HL-60 (cell line): ENCODE measurements at regions not wholly inside any gene's neighbourhood (a gene's known extent, or its start where the extent isn't known, plus 50 kb on each side); places are given as distances from the start of the nearest gene placed in this dataset.
A peak's percentile ranks its signal among the peaks of the same experiment; 100 is the strongest.

ENCODE experiments used
- DNase-seq, 2 experiments: peaks; one replicate each; pipeline ENCODE4 v3.0.0-alpha.2; 2010 to 2020; ENCODE audit warnings: low read depth in 1 of 2, low spot score in 1 of 2
- H3K27ac ChIP-seq: fragments of 250-450 bp; sonication (Bioruptor Pico); replicated peaks from 2 replicates; pipeline ENCODE4 v1.5.1; 2020; ENCODE audit warnings: mild to moderate bottlenecking, moderate library complexity
- H3K27me3 ChIP-seq: fragments of 250-450 bp; sonication (Bioruptor Pico); 2 replicates; pipeline ENCODE4 v1.5.1; 2021; ENCODE audit warnings: mild to moderate bottlenecking, moderate library complexity; ENCODE audit not compliant: insufficient read depth, poor library complexity, severe bottlenecking
- H3K4me3 ChIP-seq: replicated peaks from 2 replicates; pipeline ENCODE4 v1.5.1; 2011; ENCODE audit warnings: mild to moderate bottlenecking, control low read depth, low read length; ENCODE audit not compliant: insufficient read depth
- CTCF ChIP-seq: IDR thresholded peaks from one replicate; pipeline ENCODE4 v1.5.1; 2011; ENCODE audit warnings: low read length, control low read depth, inconsistent platforms; ENCODE audit not compliant: insufficient read depth
- GABPA ChIP-seq: IDR thresholded peaks from 2 replicates; pipeline ENCODE4 v1.6.1; 2012; ENCODE audit warnings: low read depth
- POLR2AphosphoS5 ChIP-seq: IDR thresholded peaks from 2 replicates; pipeline ENCODE4 v1.6.1; 2012; ENCODE audit warnings: low read depth
- SPI1 ChIP-seq: IDR thresholded peaks from 2 replicates; pipeline ENCODE4 v1.6.1; 2012; ENCODE audit warnings: low read depth, mild to moderate bottlenecking, borderline replicate concordance
- TF ChIP-seq, protein P1 (sequence below): IDR thresholded peaks from 2 replicates; pipeline ENCODE4 v1.6.1; 2012; ENCODE audit warnings: low read depth; ENCODE audit not compliant: insufficient replicate concordance

- Histone ChIP-seq H3K27me3 (no peaks in the 10 kb centered on the region), H3K27ac (no peak overlapping the region), H3K4me3 (no peak overlapping the region)
- DNase-seq, result peak; percentile 88 to 95
- TF ChIP-seq CTCF (no peak), POLR2AphosphoS5 (peak; percentile 99), SPI1 (peak; percentile 92), GABPA (peak; percentile 45; the same call in 1 of the 2 replicates)
- TF ChIP-seq, protein P1, sequence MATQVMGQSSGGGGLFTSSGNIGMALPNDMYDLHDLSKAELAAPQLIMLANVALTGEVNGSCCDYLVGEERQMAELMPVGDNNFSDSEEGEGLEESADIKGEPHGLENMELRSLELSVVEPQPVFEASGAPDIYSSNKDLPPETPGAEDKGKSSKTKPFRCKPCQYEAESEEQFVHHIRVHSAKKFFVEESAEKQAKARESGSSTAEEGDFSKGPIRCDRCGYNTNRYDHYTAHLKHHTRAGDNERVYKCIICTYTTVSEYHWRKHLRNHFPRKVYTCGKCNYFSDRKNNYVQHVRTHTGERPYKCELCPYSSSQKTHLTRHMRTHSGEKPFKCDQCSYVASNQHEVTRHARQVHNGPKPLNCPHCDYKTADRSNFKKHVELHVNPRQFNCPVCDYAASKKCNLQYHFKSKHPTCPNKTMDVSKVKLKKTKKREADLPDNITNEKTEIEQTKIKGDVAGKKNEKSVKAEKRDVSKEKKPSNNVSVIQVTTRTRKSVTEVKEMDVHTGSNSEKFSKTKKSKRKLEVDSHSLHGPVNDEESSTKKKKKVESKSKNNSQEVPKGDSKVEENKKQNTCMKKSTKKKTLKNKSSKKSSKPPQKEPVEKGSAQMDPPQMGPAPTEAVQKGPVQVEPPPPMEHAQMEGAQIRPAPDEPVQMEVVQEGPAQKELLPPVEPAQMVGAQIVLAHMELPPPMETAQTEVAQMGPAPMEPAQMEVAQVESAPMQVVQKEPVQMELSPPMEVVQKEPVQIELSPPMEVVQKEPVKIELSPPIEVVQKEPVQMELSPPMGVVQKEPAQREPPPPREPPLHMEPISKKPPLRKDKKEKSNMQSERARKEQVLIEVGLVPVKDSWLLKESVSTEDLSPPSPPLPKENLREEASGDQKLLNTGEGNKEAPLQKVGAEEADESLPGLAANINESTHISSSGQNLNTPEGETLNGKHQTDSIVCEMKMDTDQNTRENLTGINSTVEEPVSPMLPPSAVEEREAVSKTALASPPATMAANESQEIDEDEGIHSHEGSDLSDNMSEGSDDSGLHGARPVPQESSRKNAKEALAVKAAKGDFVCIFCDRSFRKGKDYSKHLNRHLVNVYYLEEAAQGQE, result peak; percentile 39
Measured at GRCh38 chr20:52269321-52269720, 77.7 kb upstream of the ZFP64 start.

DNA sequence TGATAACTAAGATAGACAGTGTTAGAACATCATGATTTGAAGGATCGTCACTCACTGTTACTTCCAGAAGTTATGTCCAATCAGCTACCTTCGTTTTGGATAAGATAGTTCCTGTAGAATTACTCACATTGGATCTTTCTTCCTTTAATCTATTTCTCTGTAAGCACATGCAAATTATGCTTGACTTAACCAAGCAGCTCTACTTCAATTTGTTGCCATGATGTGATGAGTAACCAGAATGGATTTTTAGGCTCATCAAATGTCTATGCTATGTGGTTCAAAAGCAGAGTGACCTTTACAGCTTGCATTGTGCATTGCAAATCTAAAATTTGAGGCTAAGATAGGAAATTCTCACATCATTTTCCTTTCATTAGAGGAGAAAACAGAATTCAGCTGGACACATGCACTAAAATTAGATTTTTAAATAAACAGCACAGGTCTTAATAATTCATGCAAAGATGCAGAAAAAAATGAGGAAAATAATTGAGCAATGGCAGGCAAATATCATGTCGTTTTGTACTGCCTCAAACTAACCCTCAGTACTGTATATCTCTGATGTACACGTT, 76.7 kb upstream of the ZFP64 start:
- no peak for DNase-seq
- TF ChIP-seq POLR2AphosphoS5 (no peak), GABPA (no peak), CTCF (no peak), SPI1 (no peak)
- TF ChIP-seq, protein P1, result no peak
- Histone ChIP-seq H3K27ac (no peak overlapping the region), H3K27me3 (no peaks in the 10 kb centered on the region), H3K4me3 (no peak overlapping the region)

DNA sequence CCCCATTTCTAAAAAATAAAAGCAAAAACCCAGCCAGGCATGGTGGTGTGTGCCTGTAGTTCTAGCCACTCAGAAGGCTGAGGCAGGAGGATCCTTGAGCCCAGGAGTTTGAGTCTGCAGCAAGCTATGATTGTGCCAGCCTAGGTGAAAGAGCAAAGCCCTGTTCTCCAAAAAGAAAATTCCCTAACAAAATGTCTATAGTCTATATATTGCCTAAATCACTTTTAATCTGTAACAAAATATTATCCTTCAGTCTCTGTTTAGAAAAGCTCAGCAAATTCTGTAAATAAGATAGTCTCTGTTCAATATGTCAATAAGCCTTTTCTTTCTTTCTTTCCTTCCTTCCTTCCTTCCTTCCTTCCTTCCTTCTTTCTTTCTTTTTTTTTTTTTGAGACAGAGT, 75.8 kb upstream of the ZFP64 start:
- Histone ChIP-seq H3K4me3 (no peak overlapping the region), H3K27ac (no peak overlapping the region), H3K27me3 (no peaks in the 10 kb centered on the region)
- TF ChIP-seq, protein P1, result no peak
- TF ChIP-seq GABPA (no peak), CTCF (no peak), SPI1 (no peak), POLR2AphosphoS5 (no peak)
- no peak for DNase-seq
